HUES64 (cell line): ENCODE measurements at regions not wholly inside any gene's neighbourhood (a gene's known extent, or its start where the extent isn't known, plus 50 kb on each side); places are given as distances from the start of the nearest gene placed in this dataset.
"Not testable (repeated sequence)": the region's sequence is repeated elsewhere in the genome, so short reads cannot be mapped to it uniquely, and the experiment has no call there.

ENCODE experiments used
- H3K27ac ChIP-seq: 2 replicates; pipeline ENCODE4 v1.7.0; 2013; ENCODE audit warnings: low read depth, low read length, inconsistent platforms
- H3K27me3 ChIP-seq: 2 replicates; pipeline ENCODE4 v1.6.1; 2013; ENCODE audit warnings: mild to moderate bottlenecking, low read length; ENCODE audit not compliant: insufficient read depth
- H3K36me3 ChIP-seq: 2 replicates; pipeline ENCODE4 v1.6.1; 2013; ENCODE audit warnings: mild to moderate bottlenecking, low read length; ENCODE audit not compliant: insufficient read depth
- H3K4me1 ChIP-seq: 2 replicates; pipeline ENCODE4 v1.6.1; 2013; ENCODE audit warnings: mild to moderate bottlenecking, low read length, moderate library complexity; ENCODE audit not compliant: insufficient read depth
- H3K4me3 ChIP-seq: 2 replicates; pipeline ENCODE4 v1.5.1; 2013; ENCODE audit warnings: mild to moderate bottlenecking, low read length, moderate library complexity
- H3K9ac ChIP-seq: 2 replicates; pipeline ENCODE4 v1.6.1; 2013; ENCODE audit warnings: mild to moderate bottlenecking, low read depth, low read length
- H3K9me3 ChIP-seq: 2 replicates; pipeline ENCODE4 v1.6.1; 2013; ENCODE audit warnings: low read depth, low read length; ENCODE audit not compliant: insufficient read depth
- WGBS: fragments of 150-250, 120-280 bp; methylation state at CpG from one replicate; pipeline ENCODE4 v1.1.7; 2013; ENCODE audit warnings: missing lambda C conversion rate; 5-methylcytosine and 5-hydroxymethylcytosine counted together

DNA sequence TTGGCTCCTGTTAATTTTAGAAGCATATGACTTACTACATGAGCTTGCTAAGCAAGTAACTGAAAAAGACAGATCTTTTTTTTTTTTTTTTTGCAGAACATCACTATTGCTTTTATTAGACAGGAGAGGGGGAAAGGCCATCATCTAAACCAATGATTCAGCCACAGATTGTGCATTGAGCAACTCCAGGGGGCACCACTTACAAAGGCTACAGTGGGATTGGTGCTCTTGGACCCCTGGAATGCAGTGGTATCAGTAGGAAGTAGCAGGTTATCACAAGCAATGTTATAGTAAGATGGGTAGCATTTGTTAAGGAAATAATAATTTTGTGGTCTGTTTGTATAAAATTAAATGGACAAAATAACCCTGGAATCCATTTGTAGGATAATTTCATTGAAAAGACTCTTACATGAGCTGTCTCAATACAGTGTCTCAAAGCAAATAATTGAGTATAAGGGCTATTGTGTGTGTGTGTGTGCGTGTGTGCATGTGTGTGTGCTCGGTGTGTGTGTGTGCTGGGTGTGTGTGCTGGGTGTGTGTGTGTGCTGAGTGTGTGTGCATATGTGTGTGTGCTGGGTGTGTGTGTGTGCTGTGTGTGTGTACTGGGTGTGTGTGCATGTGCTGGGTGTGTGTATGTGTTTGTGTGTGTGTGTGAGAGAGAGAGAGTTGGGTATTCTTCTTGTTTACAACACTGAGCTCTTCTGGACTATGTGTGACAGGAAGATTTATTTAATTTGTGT is 296.3 kb downstream of the PCDH7 start:
- Histone ChIP-seq H3K27me3 (no peaks in the 10 kb centered on the region), H3K36me3 (no peaks in the 10 kb centered on the region), H3K9ac (no peak overlapping the region), H3K9me3 (no peaks in the 10 kb centered on the region), H3K4me1 (no peaks in the 10 kb centered on the region), H3K4me3 (no peak overlapping the region), H3K27ac (no peak overlapping the region)
- WGBS = 93% methylated on average over 2 of the region's 2 CpGs

DNA sequence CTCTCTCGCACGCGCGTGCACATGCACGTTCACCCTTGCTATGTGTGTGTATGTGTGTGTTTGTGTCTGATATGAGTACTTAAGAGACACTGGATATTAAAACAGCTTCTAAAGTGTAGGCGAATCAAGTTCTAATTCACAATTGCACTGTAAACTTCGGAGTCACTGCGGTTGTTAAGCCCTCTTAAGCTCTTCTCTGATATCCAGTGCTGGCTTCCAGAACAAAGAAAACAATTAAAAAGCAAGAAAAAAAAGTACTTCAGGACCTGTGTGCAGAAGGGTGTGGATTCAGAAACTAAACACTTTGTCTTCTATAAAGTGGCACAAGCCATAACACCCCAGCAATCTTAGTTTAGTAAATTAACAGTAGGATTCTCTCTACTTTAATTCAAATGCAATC is 300.2 kb downstream of the PCDH7 start:
- no peaks in the 10 kb centered on the region for H3K9me3 ChIP-seq
- H3K9ac ChIP-seq = no peak overlapping the region
- H3K4me3 ChIP-seq = no peak overlapping the region
- no peaks in the 10 kb centered on the region for H3K27me3 ChIP-seq
- WGBS = 95% methylated on average over 7 of the region's 8 CpGs
- no peak overlapping the region for H3K27ac ChIP-seq
- H3K36me3 ChIP-seq = no peaks in the 10 kb centered on the region
- no peaks in the 10 kb centered on the region for H3K4me1 ChIP-seq

DNA sequence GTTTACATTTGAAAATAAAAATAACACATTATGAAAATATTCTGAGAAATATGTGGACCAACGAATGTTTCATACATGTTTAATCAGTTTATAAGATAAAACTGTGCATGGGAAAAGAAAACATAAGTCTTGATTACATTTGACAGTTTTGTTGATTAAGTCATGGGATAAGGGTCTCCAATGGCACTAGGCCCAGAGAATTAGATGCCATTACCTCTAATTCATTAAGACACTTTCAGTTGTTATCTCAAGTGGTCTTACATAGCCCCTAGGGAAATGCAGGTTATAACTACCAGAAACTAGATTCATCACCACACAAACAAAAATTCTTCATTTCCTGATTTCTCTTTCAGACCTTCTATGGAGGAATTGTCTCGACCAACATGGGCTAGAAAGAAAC is 300.8 kb downstream of the PCDH7 start:
- Histone ChIP-seq H3K36me3 (no peaks in the 10 kb centered on the region), H3K4me3 (no peak overlapping the region), H3K4me1 (no peaks in the 10 kb centered on the region), H3K27ac (no peak overlapping the region), H3K27me3 (no peaks in the 10 kb centered on the region), H3K9ac (no peak overlapping the region), H3K9me3 (no peaks in the 10 kb centered on the region)
- WGBS = 100% methylated on average over 2 of the region's 2 CpGs

DNA sequence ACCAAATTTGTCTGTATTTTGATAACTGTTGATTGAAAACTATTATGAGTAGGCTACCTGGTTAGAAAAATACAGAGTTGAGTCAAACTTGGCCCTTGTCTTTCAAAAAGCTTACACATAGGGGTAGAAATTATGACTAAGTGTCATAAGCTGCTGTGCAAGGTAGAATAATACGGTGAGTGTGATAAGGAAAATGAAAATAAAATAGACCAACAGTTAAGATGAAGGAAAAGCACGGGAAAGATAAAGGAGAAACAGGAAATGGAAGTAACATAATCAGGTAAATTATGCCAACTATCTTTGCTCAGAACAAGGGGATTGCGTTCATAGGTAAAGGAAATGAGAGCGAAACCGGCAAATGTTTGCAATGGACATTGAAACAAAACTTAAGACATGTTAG is 302.5 kb downstream of the PCDH7 start:
- no peak overlapping the region for H3K27ac ChIP-seq
- no peaks in the 10 kb centered on the region for H3K9me3 ChIP-seq
- H3K9ac ChIP-seq = no peak overlapping the region
- H3K4me3 ChIP-seq = no peak overlapping the region
- H3K36me3 ChIP-seq = no peaks in the 10 kb centered on the region
- no peaks in the 10 kb centered on the region for H3K4me1 ChIP-seq
- no peaks in the 10 kb centered on the region for H3K27me3 ChIP-seq
- 98% methylated on average over 5 of the region's 5 CpGs for WGBS

DNA sequence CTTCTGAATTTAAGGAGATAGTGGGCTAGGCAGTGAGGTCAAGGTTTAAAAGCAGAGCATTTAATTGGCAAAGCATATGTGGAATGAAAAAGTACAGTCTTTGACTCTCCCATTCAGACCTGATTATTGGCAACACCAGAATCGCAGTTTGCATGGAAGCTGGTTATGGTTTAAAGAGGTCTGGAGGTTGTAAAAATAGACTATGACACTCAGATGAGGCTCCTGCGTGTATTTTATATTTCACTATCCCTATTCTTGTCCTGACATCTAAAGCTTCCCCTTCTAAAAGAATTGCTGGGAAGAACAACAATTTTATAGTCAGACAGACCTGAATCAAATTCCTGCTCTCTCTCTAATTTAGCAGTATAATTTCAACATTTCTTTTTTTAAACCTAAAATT is 302.9 kb downstream of the PCDH7 start:
- Histone ChIP-seq H3K4me3 (no peak overlapping the region), H3K9ac (no peak overlapping the region), H3K27me3 (no peaks in the 10 kb centered on the region), H3K4me1 (no peaks in the 10 kb centered on the region), H3K9me3 (no peaks in the 10 kb centered on the region), H3K27ac (no peak overlapping the region), H3K36me3 (no peaks in the 10 kb centered on the region)
- 92% methylated on average over 2 of the region's 2 CpGs for WGBS

DNA sequence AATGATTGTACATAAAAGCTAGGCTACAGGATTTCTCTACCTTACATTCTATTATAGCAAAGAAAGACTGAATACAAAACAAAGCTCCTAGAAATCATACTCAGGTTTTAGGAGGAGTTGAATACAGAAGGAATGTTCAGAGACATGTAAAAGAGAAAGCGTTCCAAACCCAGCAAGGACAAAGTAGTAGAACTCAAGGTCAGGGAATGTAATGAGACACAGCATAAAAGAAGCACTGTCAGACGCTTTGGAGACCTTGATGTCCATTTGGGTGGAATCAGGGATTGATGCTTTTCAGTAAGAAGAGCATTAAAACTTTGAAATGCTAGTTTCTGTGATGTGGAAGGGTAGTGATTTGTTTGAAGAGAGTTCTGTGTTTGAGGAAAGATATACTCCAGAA is 303.6 kb downstream of the PCDH7 start:
- no peak overlapping the region for H3K9ac ChIP-seq
- no peaks in the 10 kb centered on the region for H3K4me1 ChIP-seq
- WGBS = 93% methylated on average over 2 of the region's 2 CpGs
- H3K9me3 ChIP-seq = no peaks in the 10 kb centered on the region
- H3K27ac ChIP-seq = no peak overlapping the region
- H3K4me3 ChIP-seq = no peak overlapping the region
- no peaks in the 10 kb centered on the region for H3K36me3 ChIP-seq
- no peaks in the 10 kb centered on the region for H3K27me3 ChIP-seq

DNA sequence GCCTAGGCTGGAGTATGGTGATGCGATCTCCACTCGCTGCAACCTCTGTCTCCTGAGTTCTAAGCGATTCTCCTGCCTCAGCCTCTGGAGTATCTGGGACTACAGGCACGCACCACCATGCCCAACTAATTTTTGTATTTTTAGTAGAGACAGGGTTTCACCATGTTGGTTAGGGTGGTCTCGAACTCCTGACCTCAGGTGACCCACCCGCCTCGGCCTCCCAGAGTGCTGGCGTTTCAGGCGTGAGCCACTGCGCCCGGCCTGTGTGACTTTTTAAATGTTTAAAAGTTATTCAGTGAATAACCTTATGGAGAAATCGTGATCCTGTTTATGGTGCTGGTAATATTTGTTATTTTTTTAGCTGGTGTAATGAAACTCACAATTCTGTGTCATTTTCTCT is 304.6 kb downstream of the PCDH7 start:
- not testable (repeated sequence) for H3K27ac ChIP-seq, H3K36me3 ChIP-seq, H3K9me3 ChIP-seq, H3K4me1 ChIP-seq, H3K27me3 ChIP-seq, H3K9ac ChIP-seq, H3K4me3 ChIP-seq
- WGBS = 98% methylated on average over 12 of the region's 12 CpGs

DNA sequence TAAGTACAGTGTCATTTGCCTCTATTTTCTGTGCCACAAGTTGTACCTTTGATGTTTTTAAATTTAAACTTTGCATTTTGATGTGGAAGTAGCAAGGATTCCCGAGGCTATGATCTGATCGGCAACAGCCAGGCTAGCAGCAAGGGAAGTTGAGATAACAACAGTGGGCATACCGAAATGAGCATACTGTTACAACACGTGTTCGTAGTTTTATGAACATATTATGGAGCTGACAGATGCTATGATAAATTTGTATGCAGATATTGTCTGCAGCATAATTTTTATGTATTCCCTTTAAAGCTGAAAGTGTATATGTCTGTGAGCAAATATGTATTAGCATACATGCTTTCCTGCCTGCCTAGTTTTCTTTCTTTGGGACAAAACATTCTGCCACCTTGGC is 306.1 kb downstream of the PCDH7 start:
- Histone ChIP-seq H3K9me3 (no peaks in the 10 kb centered on the region), H3K36me3 (no peaks in the 10 kb centered on the region), H3K27me3 (no peaks in the 10 kb centered on the region), H3K9ac (no peak overlapping the region), H3K27ac (no peak overlapping the region), H3K4me1 (peaks cover 17% of the 10 kb centered on the region), H3K4me3 (no peak overlapping the region)
- 94% methylated on average over 5 of the region's 5 CpGs for WGBS

DNA sequence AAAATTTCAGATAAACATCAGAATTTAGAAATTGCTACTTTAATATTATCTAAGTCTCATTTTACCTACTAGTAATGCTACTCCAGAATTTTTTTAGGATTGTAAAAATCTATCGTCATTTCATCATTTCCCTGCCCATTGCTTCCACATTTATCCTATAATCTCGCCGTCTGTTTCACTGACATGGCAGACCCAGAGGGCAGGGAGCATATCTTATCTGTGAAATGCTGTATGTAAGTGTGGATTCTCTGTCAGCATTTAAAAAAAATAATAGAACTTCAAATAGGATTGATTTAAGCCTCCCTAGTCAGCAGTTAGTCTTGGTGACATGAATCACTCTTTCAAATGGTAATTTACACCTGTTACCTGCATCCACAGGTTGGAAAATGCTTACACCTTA is 314.4 kb downstream of the PCDH7 start:
- Histone ChIP-seq H3K27ac (no peak overlapping the region), H3K27me3 (no peaks in the 10 kb centered on the region), H3K4me1 (peaks cover 22% of the 10 kb centered on the region), H3K36me3 (no peaks in the 10 kb centered on the region), H3K9ac (no peak overlapping the region), H3K4me3 (no peak overlapping the region), H3K9me3 (no peaks in the 10 kb centered on the region)
- WGBS = 98% methylated on average over 3 of the region's 3 CpGs

DNA sequence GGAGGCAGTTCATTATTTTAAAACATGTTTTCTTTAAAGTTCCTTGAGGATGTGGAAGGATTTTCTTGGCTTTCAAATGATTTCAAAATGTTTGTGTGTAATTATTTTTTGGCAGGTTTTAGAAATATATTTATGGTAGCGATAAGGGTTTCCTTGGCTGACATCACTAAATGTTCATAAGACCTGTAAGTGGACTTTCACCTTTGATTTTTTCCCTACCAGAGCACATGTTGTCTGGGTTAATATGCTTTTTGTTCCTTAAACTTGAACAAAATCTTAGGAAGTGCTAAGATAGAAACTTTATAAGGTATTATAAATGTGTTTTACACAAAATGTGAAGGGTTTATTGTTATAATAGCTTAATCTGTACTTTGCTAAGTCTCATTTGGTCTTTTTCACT is 315.6 kb downstream of the PCDH7 start:
- peaks cover 16% of the 10 kb centered on the region for H3K4me1 ChIP-seq
- H3K27ac ChIP-seq = no peak overlapping the region
- H3K9me3 ChIP-seq = no peaks in the 10 kb centered on the region
- H3K9ac ChIP-seq = no peak overlapping the region
- 100% methylated on average over 1 of the region's 1 CpG for WGBS
- no peaks in the 10 kb centered on the region for H3K27me3 ChIP-seq
- H3K4me3 ChIP-seq = no peak overlapping the region
- H3K36me3 ChIP-seq = no peaks in the 10 kb centered on the region

DNA sequence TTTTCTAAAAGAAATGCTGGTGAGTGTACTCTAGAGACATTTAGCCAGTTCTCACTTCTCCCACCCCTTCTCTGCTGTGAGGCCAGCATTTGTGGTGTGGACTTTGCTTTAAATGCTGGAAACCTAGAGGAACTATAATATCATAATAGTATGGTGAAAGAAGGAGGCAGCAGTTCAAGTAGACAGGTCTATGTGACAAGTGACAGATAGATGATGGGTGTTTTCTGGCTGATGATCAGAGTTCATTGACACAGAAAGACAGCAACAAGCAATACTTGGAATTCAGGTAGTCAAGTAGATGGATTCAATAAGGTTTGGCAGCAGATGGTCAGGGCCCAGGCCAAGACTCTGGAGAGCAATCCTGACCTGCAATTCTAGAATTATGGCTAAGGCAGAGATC is 317.5 kb downstream of the PCDH7 start:
- Histone ChIP-seq H3K4me3 (no peak overlapping the region), H3K9me3 (no peaks in the 10 kb centered on the region), H3K36me3 (no peaks in the 10 kb centered on the region), H3K4me1 (peaks cover 32% of the 10 kb centered on the region), H3K27me3 (no peaks in the 10 kb centered on the region), H3K9ac (no peak overlapping the region), H3K27ac (no peak overlapping the region)

DNA sequence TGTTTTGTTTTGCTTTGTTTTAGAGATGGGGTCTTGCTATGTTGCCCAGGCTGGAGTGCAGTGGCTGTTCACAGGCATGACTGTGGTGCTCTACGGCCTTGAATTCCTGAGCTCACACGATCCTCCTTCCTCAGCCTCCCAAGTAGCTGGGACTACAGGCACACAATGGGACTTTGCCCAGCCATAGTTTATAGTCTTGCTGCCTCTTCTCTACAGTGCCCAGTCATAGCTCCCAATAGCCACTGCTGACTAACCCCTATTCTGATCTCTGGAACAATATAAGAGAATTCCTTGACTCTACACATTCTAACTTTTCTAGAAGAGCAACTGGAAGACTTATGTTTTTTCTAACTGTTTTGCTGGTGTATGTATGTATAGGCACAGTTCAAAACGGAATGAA is 319.2 kb downstream of the PCDH7 start:
- Histone ChIP-seq H3K4me1 (peaks cover 47% of the 10 kb centered on the region), H3K9me3 (no peaks in the 10 kb centered on the region), H3K9ac (no peak overlapping the region), H3K4me3 (no peak overlapping the region), H3K27me3 (no peaks in the 10 kb centered on the region), H3K36me3 (no peaks in the 10 kb centered on the region), H3K27ac (no peak overlapping the region)
- 90% methylated on average over 3 of the region's 3 CpGs for WGBS
